ENCODE measurements at regions not wholly inside any gene's neighbourhood (a gene's known extent, or its start where the extent isn't known, plus 50 kb on each side); places are given as distances from the start of the nearest gene placed in this dataset.

GRCh38 chr9:115957585-115957984 is 196.0 kb upstream of the PAPPA start:
- TF ChIP-seq EP300 (IDR thresholded peaks at IDR 0.05) (no peak), POLR2A (IDR thresholded peaks at IDR 0.05) (no peak), CTCF (IDR thresholded peaks at IDR 0.05) (no peak)
- intact Hi-C loops (cut with DNase I) = no loop called here
- Histone ChIP-seq H3K4me1 (ENCODE audit: insufficient read depth) (no peaks in the 10 kb centered on the region), H3K4me3 (no peak overlapping the region), H3K27ac (no peak overlapping the region), H3K27me3 (no peaks in the 10 kb centered on the region), H3K9me3 (no peaks in the 10 kb centered on the region), H3K36me3 (no peaks in the 10 kb centered on the region)
- WGBS, 3 donors = 34 to 41% (median 40%) methylated on average over 2 of the region's 2 CpGs
- no peak for DNase-seq

DNA sequence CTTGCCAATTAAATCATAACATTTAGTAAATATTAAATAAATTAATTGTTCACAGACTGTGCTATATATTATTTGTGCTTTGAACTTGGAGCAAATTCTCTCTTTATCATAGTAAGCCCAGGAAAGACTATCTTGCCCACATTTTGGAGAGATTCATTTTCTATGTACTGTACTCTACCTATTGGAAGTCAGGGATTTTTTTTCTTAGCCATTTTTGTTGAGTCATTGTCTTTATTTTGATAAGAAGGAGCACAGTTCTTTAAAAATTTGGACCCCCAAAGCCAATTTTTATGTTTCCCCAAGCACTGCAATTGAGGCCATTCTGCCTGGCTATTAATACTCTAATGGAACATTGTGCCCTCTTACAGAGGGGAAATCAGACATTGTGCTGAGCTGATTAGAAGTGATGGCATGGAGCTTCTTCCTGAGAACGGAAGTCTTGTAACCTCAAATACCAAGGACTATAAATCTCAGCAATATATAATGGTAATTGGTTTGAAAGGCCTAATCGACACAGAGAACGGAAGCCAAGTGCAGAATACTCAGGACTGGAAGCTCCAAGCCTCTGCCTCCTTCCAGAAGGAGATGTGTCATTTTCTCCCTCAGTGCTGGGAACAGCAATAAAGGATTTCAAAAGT is 188.8 kb upstream of the PAPPA start:
- intact Hi-C loops (cut with DNase I) = no loop called here
- no peak overlapping the region for H3K4me3 ChIP-seq
- peaks cover 0 to 4% of the 10 kb centered on the region in 2 donors for H3K9me3 ChIP-seq
- DNase-seq = no peak
- H3K27me3 ChIP-seq = no peaks in the 10 kb centered on the region
- H3K4me1 ChIP-seq (ENCODE audit: insufficient read depth) = no peaks in the 10 kb centered on the region
- WGBS, 3 donors = 40 to 51% (median 48%) methylated on average over 3 of the region's 3 CpGs
- H3K27ac ChIP-seq = no peak overlapping the region
- TF ChIP-seq CTCF (IDR thresholded peaks at IDR 0.05) (no peak), POLR2A (IDR thresholded peaks at IDR 0.05) (no peak), EP300 (IDR thresholded peaks at IDR 0.05) (no peak)
- no peaks in the 10 kb centered on the region for H3K36me3 ChIP-seq

GRCh38 chr9:115966660-115967059 is 186.9 kb upstream of the PAPPA start:
- no peak overlapping the region for H3K4me3 ChIP-seq
- no peak overlapping the region for H3K27ac ChIP-seq
- H3K4me1 ChIP-seq (ENCODE audit: insufficient read depth) = no peaks in the 10 kb centered on the region
- H3K27me3 ChIP-seq = no peaks in the 10 kb centered on the region
- 63 to 73% (median 64%) methylated on average over 1 of the region's 1 CpG for WGBS, 3 donors
- TF ChIP-seq EP300 (IDR thresholded peaks at IDR 0.05) = no peak
- TF ChIP-seq CTCF (IDR thresholded peaks at IDR 0.05) = no peak
- no peak for TF ChIP-seq POLR2A (IDR thresholded peaks at IDR 0.05)
- peaks cover 0 to 4% of the 10 kb centered on the region in 2 donors for H3K9me3 ChIP-seq
- no peaks in the 10 kb centered on the region for H3K36me3 ChIP-seq
- DNase-seq = no peak
- intact Hi-C loops (cut with DNase I) = no loop called here

DNA sequence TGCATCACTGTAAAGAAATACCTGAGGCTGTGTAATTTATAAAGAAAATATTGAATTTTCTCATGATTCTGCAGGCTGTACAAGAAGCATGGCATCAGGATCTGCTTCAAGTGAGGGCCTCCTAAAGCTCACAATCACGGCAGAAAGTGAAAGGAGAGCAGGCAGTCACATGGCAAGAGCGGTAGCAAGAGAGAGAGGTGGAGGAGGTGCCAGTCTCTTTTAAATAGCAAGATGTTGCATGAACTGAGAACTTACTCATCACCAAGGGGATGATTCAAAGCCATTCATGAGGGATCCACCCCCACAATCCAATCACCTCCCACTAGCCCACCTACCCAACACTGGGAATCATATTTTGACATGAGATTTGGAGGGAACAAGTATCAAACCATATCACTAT is 184.5 kb upstream of the PAPPA start:
- no peaks in the 10 kb centered on the region for H3K27me3 ChIP-seq
- peaks cover 0 to 4% of the 10 kb centered on the region in 2 donors for H3K9me3 ChIP-seq
- intact Hi-C loops (cut with DNase I) = no loop called here
- no peak overlapping the region for H3K4me3 ChIP-seq
- no peaks in the 10 kb centered on the region for H3K36me3 ChIP-seq
- WGBS, 3 donors = 73 to 76% (median 73%) methylated on average over 2 of the region's 2 CpGs
- no peak overlapping the region for H3K27ac ChIP-seq
- no peak for TF ChIP-seq POLR2A (IDR thresholded peaks at IDR 0.05)
- no peak for TF ChIP-seq EP300 (IDR thresholded peaks at IDR 0.05)
- TF ChIP-seq CTCF (IDR thresholded peaks at IDR 0.05) = no peak
- no peaks in the 10 kb centered on the region for H3K4me1 ChIP-seq (ENCODE audit: insufficient read depth)
- DNase-seq = no peak
